ENCODE measurements at regions not wholly inside any gene's neighbourhood (a gene's known extent, or its start where the extent isn't known, plus 50 kb on each side); places are given as distances from the start of the nearest gene placed in this dataset.

GRCh38 chr2:195047955-195048354 lies 609.1 kb upstream of the SLC39A10 start:
- TF ChIP-seq POLR2A (IDR thresholded peaks at IDR 0.05; ENCODE audit: low read depth, low read length): no peak
- no peak for TF ChIP-seq CTCF (IDR thresholded peaks at IDR 0.05; ENCODE audit: extremely low read depth in 1 of 2, insufficient read depth in 1 of 2, low read depth in 1 of 2, low read length in 2 of 2)
- no peak for TF ChIP-seq MAX (IDR thresholded peaks at IDR 0.05; ENCODE audit: insufficient read depth, insufficient read length)
- TF ChIP-seq EZH2 (IDR thresholded peaks at IDR 0.05; ENCODE audit: borderline replicate concordance, low read depth, low read length, severe bottlenecking): no peak
- no peak for TF ChIP-seq POLR2AphosphoS5 (IDR thresholded peaks at IDR 0.05; ENCODE audit: insufficient read depth, low read depth, low read length)

All from endothelial cell of umbilical vein (primary cell).